Mesendoderm (in vitro differentiated cells): ENCODE measurements at regions not wholly inside any gene's neighbourhood (a gene's known extent, or its start where the extent isn't known, plus 50 kb on each side); places are given as distances from the start of the nearest gene placed in this dataset.

Experiments used
- DNase-seq: peaks from one replicate; pipeline ENCODE4 v3.0.0; 2013
- H2AK5ac ChIP-seq: 2 replicates; pipeline ENCODE4 v1.6.1; 2013; ENCODE audit warnings: low read length, inconsistent platforms
- H2BK120ac ChIP-seq: 2 replicates; pipeline ENCODE4 v1.6.1; 2013; ENCODE audit warnings: low read depth, mild to moderate bottlenecking, low read length, moderate library complexity, mixed read lengths
- H2BK15ac ChIP-seq: replicated peaks from 2 replicates; pipeline ENCODE4 v1.6.1; 2013; ENCODE audit warnings: low read depth, mild to moderate bottlenecking, moderate library complexity
- H2BK5ac ChIP-seq: 2 replicates; pipeline ENCODE4 v1.6.1; 2013; ENCODE audit warnings: low read length, inconsistent platforms
- H3K18ac ChIP-seq: 2 replicates; pipeline ENCODE4 v1.6.1; 2013; ENCODE audit warnings: mild to moderate bottlenecking, low read length, mixed read lengths
- H3K23ac ChIP-seq: one replicate; pipeline ENCODE4 v1.6.1; 2013; ENCODE audit warnings: low read length
- H3K27ac ChIP-seq: 2 replicates; pipeline ENCODE4 v1.5.1; 2013; ENCODE audit warnings: low read depth, mild to moderate bottlenecking, inconsistent platforms, low read length, moderate library complexity
- H3K27me3 ChIP-seq: 2 replicates; pipeline ENCODE4 v1.6.1; 2013; ENCODE audit warnings: low read length, control low read depth, mild to moderate bottlenecking, inconsistent platforms; ENCODE audit not compliant: insufficient read depth, poor library complexity
- H3K36me3 ChIP-seq: 2 replicates; pipeline ENCODE4 v1.6.1; 2013; ENCODE audit warnings: low read length, inconsistent platforms; ENCODE audit not compliant: control insufficient read depth, insufficient read depth
- H3K4ac ChIP-seq: one replicate; pipeline ENCODE4 v1.6.1; 2013; ENCODE audit warnings: low read depth, mild to moderate bottlenecking, low read length, moderate library complexity
- H3K4me1 ChIP-seq: 2 replicates; pipeline ENCODE4 v1.6.1; 2013; ENCODE audit warnings: low read depth, low read length, inconsistent platforms; ENCODE audit not compliant: control insufficient read depth
- H3K4me2 ChIP-seq: 2 replicates; pipeline ENCODE4 v1.6.1; 2013; ENCODE audit warnings: low read length
- H3K4me3 ChIP-seq: 2 replicates; pipeline ENCODE4 v1.5.1; 2013; ENCODE audit warnings: mild to moderate bottlenecking, low read length
- H3K56ac ChIP-seq: one replicate; pipeline ENCODE4 v1.6.1; 2013; ENCODE audit warnings: low read length
- H3K79me1 ChIP-seq: 2 replicates; pipeline ENCODE4 v1.6.1; 2013; ENCODE audit warnings: low read length, inconsistent platforms
- H3K79me2 ChIP-seq: 2 replicates; pipeline ENCODE4 v1.6.1; 2013; ENCODE audit warnings: mild to moderate bottlenecking, low read length; ENCODE audit not compliant: control insufficient read depth, insufficient read depth
- H3K9ac ChIP-seq: 2 replicates; pipeline ENCODE4 v1.6.1; 2013; ENCODE audit warnings: low read length, inconsistent platforms
- H4K5ac ChIP-seq: one replicate; pipeline ENCODE4 v1.6.1; 2013; ENCODE audit warnings: low read length
- H4K8ac ChIP-seq: one replicate; pipeline ENCODE4 v1.6.1; 2013; ENCODE audit warnings: low read depth, mild to moderate bottlenecking, control low read depth, low read length, moderate library complexity
- WGBS: extraction: QIAGEN DNeasy Blood & Tissue Kit; methylation state at CpG from one replicate; pipeline ENCODE4 v1.1.7; 2013; ENCODE audit warnings: low lambda C conversion rate, missing lambda C conversion rate; ENCODE audit not compliant: insufficient coverage; ENCODE audit errors: extremely low coverage; 5-methylcytosine and 5-hydroxymethylcytosine counted together

DNA sequence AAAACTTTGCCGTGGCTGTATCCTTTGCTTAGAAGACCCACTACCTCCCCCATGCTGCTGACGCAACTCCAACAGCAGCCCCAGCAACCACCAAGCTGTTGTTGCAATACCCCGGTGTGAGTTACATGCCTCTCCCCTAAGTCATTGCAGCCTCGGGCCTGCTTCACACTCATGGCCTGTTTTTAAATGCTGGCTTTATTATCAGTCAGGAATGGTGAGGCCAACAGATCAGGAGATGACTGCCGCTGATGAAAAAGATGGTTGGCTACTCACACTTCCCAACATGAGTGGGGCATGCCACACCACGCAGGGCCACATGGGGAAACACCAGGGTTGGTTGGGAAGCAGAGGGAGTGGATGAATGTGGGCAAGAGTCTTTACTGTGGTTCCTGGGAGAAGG is 171.5 kb upstream of the SYT13 start:
- Histone ChIP-seq H3K4me1 (no peaks in the 10 kb centered on the region), H4K5ac (no peak overlapping the region), H2BK15ac (no peak overlapping the region), H2AK5ac (no peak overlapping the region), H3K27ac (no peak overlapping the region), H4K8ac (no peak overlapping the region), H3K23ac (no peak overlapping the region), H2BK120ac (no peak overlapping the region), H3K79me1 (no peaks in the 10 kb centered on the region), H3K36me3 (no peaks in the 10 kb centered on the region), H3K4me3 (no peak overlapping the region), H3K4ac (no peak overlapping the region), H3K18ac (no peak overlapping the region), H2BK5ac (no peak overlapping the region), H3K79me2 (no peaks in the 10 kb centered on the region), H3K56ac (no peak overlapping the region), H3K4me2 (no peak overlapping the region), H3K27me3 (no peaks in the 10 kb centered on the region), H3K9ac (no peak overlapping the region)
- WGBS = no CpG with 5 or more reads among the region's 6 CpGs
- peak; percentile 71 for DNase-seq

DNA sequence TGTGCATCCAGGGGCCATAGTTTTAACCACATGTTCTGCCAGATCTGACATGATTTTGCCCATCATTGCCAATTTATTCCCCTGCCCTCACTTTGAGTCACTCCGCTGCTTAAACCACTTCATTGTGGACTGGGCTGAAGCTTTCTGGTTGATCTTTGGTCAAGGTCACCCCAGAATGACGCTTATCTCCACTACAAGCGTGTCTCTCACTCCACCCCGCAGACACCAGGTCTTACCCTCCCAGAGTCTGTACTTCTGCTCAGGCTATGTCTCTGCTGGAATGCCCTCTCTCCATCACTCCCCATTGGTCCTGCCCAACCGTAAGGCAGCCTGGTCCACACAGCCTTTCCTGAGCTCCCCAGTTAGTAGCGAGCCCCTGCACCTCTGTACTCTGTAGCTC is 170.5 kb upstream of the SYT13 start:
- DNase-seq = no peak
- no CpG with 5 or more reads among the region's 6 CpGs for WGBS
- no peak overlapping the region for H3K56ac ChIP-seq
- H4K8ac ChIP-seq = no peak overlapping the region
- H3K36me3 ChIP-seq = no peaks in the 10 kb centered on the region
- H3K27me3 ChIP-seq = no peaks in the 10 kb centered on the region
- H2BK5ac ChIP-seq = no peak overlapping the region
- H3K23ac ChIP-seq = no peak overlapping the region
- H4K5ac ChIP-seq = no peak overlapping the region
- no peaks in the 10 kb centered on the region for H3K4me1 ChIP-seq
- H2BK15ac ChIP-seq = no peak overlapping the region
- H3K27ac ChIP-seq = no peak overlapping the region
- no peaks in the 10 kb centered on the region for H3K79me2 ChIP-seq
- H3K18ac ChIP-seq = no peak overlapping the region
- H3K9ac ChIP-seq = no peak overlapping the region
- H3K4me3 ChIP-seq = no peak overlapping the region
- no peaks in the 10 kb centered on the region for H3K79me1 ChIP-seq
- no peak overlapping the region for H3K4ac ChIP-seq
- no peak overlapping the region for H2BK120ac ChIP-seq
- H3K4me2 ChIP-seq = no peak overlapping the region
- H2AK5ac ChIP-seq = no peak overlapping the region

DNA sequence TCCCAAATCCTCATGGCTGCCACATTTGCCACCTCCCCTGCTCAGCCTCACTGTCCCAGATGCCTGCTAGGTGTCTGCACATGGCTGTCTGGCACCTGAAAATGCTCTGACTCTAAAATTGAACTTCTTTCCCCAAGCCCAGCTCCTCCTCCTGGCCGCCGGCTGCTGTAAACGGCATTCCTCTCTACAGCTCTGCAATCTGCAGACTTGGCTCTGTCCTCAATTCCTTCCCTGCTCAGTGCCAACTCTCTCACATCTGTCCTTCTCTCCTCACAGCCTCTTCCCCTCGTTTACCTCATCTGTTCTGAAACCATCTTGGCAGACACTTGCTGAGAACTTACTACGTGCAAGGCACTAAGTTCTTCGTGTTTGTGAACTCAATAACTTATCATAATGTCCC is 169.4 kb upstream of the SYT13 start:
- Histone ChIP-seq H3K4me3 (no peak overlapping the region), H3K9ac (no peak overlapping the region), H3K36me3 (no peaks in the 10 kb centered on the region), H3K4me1 (no peaks in the 10 kb centered on the region), H3K79me1 (no peaks in the 10 kb centered on the region), H3K27ac (no peak overlapping the region), H3K4ac (no peak overlapping the region), H4K5ac (no peak overlapping the region), H3K27me3 (no peaks in the 10 kb centered on the region), H3K4me2 (no peak overlapping the region), H3K79me2 (no peaks in the 10 kb centered on the region), H2BK120ac (no peak overlapping the region), H2AK5ac (no peak overlapping the region), H3K23ac (no peak overlapping the region), H2BK15ac (no peak overlapping the region), H2BK5ac (no peak overlapping the region), H3K18ac (no peak overlapping the region), H3K56ac (no peak overlapping the region), H4K8ac (no peak overlapping the region)
- DNase-seq = peak; percentile 9
- no CpG with 5 or more reads among the region's 6 CpGs for WGBS

DNA sequence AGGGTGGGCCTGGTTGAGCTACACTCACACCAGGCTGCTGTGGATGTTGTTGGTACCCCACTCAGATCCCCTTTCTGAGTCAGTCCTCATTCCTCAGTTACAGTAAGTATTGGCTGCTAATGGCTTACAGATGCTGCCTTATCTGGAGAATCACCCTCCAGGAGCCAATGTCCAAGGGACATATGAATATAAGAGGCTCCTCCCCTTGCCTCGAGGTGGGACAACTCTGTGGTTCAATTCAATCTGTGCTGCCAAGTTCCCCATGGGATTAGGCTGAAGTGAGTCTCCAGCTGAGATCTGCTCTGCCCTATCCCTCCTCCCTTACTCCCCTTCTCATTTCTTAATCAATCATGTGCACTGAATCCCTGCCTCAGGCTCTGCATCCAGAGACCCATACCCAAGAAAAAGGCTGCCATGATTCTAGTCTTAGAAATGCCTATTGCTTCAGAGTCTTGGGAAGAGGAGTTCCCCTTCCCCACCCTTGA is 168.8 kb upstream of the SYT13 start:
- H3K79me2 ChIP-seq = no peaks in the 10 kb centered on the region
- H2BK120ac ChIP-seq = no peak overlapping the region
- H3K4me2 ChIP-seq = no peak overlapping the region
- no peak overlapping the region for H3K23ac ChIP-seq
- DNase-seq = no peak
- H3K9ac ChIP-seq = no peak overlapping the region
- H3K4me1 ChIP-seq = no peaks in the 10 kb centered on the region
- no peak overlapping the region for H4K5ac ChIP-seq
- H3K36me3 ChIP-seq = no peaks in the 10 kb centered on the region
- no peak overlapping the region for H2AK5ac ChIP-seq
- no peaks in the 10 kb centered on the region for H3K27me3 ChIP-seq
- no peak overlapping the region for H3K4ac ChIP-seq
- H2BK15ac ChIP-seq = no peak overlapping the region
- no peak overlapping the region for H2BK5ac ChIP-seq
- H3K79me1 ChIP-seq = no peaks in the 10 kb centered on the region
- WGBS = no CpG with 5 or more reads among the region's 1 CpG
- no peak overlapping the region for H3K18ac ChIP-seq
- no peak overlapping the region for H3K27ac ChIP-seq
- H4K8ac ChIP-seq = no peak overlapping the region
- no peak overlapping the region for H3K4me3 ChIP-seq
- H3K56ac ChIP-seq = no peak overlapping the region

DNA sequence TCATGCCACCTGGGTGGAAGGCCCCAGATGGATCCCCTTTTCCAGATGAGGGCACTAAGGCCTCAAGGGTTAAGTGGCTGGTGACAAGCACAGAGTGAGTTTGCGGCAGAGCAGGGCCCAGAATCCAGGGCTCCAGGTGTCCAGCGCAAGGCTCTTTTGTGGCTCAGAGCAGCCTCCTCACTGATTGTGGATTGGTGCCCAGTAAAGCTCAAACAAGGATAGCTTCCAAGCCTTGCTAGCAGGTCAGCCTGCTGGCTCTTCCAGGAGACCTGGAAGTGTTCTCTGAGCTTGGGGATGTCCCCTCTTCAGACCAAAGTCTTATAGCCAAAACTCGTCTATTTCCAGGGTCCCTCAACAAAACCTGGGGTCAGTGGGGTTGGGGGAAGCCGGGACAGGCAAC is 167.6 kb upstream of the SYT13 start:
- Histone ChIP-seq H3K18ac (no peak overlapping the region), H3K4ac (no peak overlapping the region), H2BK15ac (no peak overlapping the region), H2BK120ac (no peak overlapping the region), H3K4me1 (no peaks in the 10 kb centered on the region), H3K56ac (no peak overlapping the region), H3K4me2 (no peak overlapping the region), H3K27me3 (no peaks in the 10 kb centered on the region), H3K27ac (no peak overlapping the region), H2BK5ac (no peak overlapping the region), H3K4me3 (no peak overlapping the region), H4K5ac (no peak overlapping the region), H3K79me1 (no peaks in the 10 kb centered on the region), H3K36me3 (no peaks in the 10 kb centered on the region), H2AK5ac (no peak overlapping the region), H3K79me2 (no peaks in the 10 kb centered on the region), H4K8ac (no peak overlapping the region), H3K9ac (no peak overlapping the region), H3K23ac (no peak overlapping the region)
- WGBS = no CpG with 5 or more reads among the region's 4 CpGs
- DNase-seq = no peak

DNA sequence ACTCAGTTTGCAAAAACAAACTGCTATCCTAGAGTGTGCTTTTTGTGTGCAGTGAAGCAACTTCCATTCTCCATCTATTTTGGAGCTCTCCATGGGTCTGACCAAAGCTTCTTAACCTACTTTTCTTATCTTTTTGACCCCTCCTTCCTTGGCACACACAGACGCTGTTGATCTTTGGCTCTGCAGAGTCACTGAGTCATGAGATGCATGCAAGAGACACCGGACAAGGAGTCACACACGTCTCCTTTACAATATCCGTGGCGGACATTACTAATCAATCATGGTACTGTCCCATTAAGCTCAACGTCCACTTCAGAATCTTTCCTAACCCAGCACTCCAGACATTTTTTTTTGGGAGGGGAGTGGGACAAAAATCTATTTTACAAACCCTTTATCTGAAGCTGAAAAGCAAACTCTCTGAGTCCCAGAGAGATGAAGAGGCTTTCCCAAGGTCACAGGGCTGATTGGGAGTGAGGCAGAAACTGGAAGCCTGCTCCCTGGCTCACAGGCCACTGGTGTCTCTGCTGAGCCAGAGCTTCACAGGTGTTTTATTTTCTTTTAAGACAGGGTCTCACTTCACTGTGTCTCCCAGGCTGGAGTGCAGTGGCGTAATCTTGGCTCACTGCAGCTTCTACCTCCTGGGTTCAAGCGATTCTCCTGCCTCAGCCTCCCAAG is 165.8 kb upstream of the SYT13 start:
- H2BK5ac ChIP-seq = no peak overlapping the region
- H2BK15ac ChIP-seq = no peak overlapping the region
- H3K18ac ChIP-seq = no peak overlapping the region
- no peaks in the 10 kb centered on the region for H3K36me3 ChIP-seq
- no peak overlapping the region for H4K8ac ChIP-seq
- H3K4ac ChIP-seq = no peak overlapping the region
- no CpG with 5 or more reads among the region's 8 CpGs for WGBS
- H3K9ac ChIP-seq = no peak overlapping the region
- H3K4me1 ChIP-seq = no peaks in the 10 kb centered on the region
- H2AK5ac ChIP-seq = no peak overlapping the region
- H4K5ac ChIP-seq = no peak overlapping the region
- DNase-seq = no peak
- H3K23ac ChIP-seq = no peak overlapping the region
- H2BK120ac ChIP-seq = no peak overlapping the region
- no peaks in the 10 kb centered on the region for H3K27me3 ChIP-seq
- H3K4me2 ChIP-seq = no peak overlapping the region
- no peaks in the 10 kb centered on the region for H3K79me1 ChIP-seq
- no peak overlapping the region for H3K56ac ChIP-seq
- no peak overlapping the region for H3K27ac ChIP-seq
- no peaks in the 10 kb centered on the region for H3K79me2 ChIP-seq
- H3K4me3 ChIP-seq = no peak overlapping the region
